HT1080 (cell line): ENCODE measurements at regions not wholly inside any gene's neighbourhood (a gene's known extent, or its start where the extent isn't known, plus 50 kb on each side); places are given as distances from the start of the nearest gene placed in this dataset.
"Not testable (repeated sequence)": the region's sequence is repeated elsewhere in the genome, so short reads cannot be mapped to it uniquely, and the experiment has no call there.

Experiments
- DNase-seq: peaks from one replicate; pipeline ENCODE4 v3.0.0-alpha.2; 2015; ENCODE audit warnings: low read depth

DNA sequence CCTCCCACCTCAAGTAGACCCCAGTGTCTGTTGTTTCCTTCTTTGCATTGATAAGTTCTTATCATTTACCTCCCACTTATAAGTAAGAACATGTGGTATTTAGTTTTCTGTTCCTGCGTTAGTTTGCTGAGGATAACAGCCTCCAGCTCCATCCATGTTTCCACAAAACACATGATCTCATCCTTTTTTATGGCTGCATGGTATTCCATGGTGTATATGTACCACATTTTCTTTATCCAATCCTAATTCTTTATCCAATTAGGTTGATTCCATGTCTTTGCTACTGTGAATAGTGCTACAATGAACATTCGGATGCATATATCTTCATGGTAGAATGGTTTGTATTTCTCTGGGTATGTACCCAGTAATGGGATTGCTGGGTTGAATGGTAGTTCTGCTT, 102.5 kb upstream of the UGP2 start:
- not testable (repeated sequence) for DNase-seq

- no peak for DNase-seq
Observed at GRCh38 chr2:63740020-63740419, 101.7 kb upstream of the UGP2 start.

GRCh38 chr2:63740943-63741342, 100.8 kb upstream of the UGP2 start:
- DNase-seq: no peak

DNA sequence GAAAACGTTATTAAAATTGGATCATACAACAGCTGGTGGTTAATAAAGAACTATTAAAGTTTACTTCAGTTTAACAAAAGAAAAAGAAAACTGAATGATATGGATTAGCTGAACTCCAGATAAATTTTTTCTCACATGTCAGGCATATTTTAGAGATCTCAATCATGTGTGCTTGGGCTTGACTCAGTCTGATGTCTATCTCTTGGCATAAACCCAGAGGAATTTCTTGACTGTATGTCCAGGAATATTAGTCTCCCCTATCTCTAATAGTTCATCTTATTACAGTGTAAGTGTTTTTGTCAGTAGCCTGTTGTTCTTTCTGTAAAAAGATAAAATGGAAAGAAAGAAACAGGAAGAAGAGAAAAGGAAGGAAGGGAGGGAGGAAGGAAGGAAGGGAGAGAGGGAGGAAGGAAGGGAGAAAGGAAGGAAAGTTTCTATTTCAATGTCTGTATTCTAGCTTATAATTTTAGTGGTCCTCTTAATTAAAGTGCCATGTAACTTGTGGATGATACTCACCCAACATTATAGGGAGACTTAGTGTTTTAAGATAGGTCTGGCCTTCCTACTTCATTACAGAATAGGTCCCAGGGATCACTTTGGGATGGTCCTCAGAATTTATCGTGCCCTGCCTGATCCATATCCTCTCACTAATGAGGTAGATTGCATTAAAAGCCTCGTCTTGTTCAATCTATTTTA, 99.7 kb upstream of the UGP2 start:
- no peak for DNase-seq

DNA sequence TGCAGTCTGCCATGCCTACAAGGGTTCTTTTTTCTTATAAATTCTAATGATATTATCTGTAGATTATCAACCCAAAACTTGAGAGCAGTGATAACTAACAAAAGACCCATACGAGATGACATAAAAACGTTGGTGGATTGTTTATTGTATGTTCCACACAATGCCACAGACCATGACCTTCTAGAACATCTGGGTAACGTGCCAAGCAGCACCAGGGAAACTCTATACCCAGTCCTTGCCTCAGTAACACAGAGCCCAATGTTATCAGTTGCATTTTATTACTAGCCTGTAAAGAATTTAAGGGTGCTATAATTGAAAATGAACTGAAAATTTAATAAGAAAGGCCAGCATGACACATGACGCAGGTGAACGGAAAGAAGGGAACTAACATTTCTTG, 99.1 kb upstream of the UGP2 start:
- no peak for DNase-seq

DNA sequence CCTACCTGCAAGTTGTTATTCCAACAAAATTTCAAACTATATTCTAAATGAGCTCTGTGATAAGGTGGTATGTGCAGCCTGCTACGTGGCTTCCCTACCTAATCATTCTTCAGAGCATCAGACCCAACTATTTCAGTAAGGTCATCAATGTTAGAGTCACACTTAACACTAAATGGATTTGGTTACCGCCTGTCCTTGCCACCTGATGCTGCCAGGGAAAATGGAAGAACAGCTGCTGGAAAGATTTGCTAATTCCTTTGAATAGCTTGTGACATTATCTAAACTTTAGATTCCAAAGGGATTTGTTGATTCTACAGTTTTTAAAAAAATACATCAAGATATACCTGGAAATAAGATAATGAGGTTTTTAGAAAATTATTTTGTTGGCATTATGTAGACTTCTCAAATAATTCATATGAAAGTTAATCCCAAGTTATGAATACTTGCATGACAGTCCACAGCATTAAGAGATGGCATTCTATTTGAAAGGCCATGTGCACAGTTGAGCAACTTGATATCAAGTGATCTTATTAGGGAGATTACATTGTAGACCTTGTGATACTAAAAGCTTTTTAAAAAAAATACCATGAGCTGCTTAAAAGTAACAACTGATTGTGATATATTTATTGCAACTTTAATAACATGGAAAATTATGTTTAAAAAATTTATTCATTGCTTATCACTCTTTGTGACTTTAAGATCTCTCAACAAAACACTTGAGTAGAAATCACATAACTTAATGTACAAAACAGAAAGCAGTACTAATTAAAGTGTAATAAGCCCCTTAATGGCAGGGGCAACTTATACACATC, 98.3 kb upstream of the UGP2 start:
- no peak for DNase-seq

- no peak for DNase-seq
Observed at GRCh38 chr2:63743982-63744966, 97.4 kb upstream of the UGP2 start.

- DNase-seq: not testable (repeated sequence)
Observed at GRCh38 chr2:63746548-63746947, 95.1 kb upstream of the UGP2 start.

DNA sequence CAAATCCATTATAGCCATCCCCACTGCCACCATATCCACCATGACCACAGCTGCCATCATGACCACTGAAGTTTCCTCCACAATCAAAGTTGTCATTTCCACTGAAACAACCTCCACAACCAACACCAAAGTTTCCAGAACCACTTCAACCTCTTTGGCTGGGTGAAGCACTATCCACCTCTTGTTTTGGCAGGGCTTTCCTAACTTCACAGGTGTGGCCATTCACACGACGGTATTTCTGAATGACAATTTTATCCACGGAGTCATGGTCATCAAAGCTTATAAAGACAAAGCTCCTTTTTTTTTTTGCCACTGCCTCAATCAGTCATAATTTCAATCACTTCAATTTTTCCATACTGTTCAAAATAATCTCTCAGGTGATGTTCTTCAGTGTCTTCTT, 89.8 kb upstream of the UGP2 start:
- no peak for DNase-seq

- no peak for DNase-seq
Observed at GRCh38 chr2:63755216-63755615, 86.5 kb upstream of the UGP2 start.

GRCh38 chr2:63755965-63756364, 85.7 kb upstream of the UGP2 start:
- peak; percentile 4 for DNase-seq

DNA sequence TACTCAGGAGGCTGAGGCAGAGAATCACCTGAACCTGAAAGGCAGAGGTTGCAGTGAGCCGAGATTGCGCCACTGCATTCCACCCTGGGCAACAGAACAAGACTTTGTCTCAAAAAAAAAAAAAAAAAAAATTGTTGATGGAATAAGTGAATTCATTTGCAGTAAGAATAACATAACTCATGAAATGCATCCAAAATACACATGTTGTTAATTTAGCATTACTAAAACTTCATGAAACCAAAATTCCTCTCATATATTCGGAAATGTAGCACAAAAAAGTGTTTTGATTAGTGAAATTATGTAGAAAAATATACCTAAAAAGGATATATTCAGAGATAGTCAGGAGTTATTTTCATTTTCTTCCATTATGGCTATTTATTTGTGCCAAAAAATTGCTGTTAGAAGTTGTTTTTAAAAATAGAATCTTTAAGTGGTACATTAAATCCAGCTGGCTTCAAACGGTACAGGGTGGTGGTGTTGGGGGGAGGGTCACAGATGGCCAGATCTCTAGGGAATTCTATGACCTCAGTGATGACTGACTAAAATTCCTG, 78.2 kb upstream of the UGP2 start:
- no peak for DNase-seq

DNA sequence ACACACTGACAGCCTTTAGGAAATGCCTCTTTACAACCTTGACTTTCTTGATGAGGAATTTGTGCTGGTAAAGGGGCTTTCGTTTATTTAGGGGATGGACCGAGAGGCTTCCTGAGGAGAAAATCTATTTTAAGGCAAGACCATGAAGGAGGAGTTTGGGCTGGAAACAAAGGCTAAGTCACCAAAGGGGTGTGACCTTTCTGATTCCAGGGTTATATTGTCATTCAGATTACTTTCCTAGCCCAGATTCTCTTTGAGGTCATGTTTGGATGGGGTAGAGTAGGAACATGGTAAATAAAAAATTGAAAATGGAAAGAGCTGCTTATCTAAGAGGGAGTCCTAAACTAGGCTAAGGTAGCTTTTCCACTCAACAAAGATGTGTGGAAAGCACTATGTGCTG, 77.1 kb upstream of the UGP2 start:
- no peak for DNase-seq

- DNase-seq: no peak
Observed at GRCh38 chr2:63765117-63765516, 76.6 kb upstream of the UGP2 start.

DNA sequence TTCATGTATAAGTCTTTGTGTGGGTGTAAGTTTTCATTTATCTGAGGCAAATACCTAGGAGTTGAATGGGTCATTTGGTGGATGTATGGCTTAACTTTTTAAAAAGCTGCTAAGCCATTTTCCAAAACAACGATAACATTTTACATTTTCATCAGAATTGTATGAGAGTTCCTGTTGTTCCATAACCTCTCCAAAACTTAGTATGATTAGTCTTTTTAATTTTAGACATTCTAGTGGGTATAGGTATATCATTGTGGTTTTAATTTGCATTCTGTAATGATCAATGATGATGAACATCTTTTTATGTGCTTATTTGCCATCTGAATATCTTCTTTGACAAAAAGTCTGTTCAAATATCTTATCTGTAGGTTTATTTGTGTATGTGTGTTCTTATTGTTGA, 74.4 kb upstream of the UGP2 start:
- DNase-seq: no peak

GRCh38 chr2:63768051-63768450, 73.6 kb upstream of the UGP2 start:
- no peak for DNase-seq

DNA sequence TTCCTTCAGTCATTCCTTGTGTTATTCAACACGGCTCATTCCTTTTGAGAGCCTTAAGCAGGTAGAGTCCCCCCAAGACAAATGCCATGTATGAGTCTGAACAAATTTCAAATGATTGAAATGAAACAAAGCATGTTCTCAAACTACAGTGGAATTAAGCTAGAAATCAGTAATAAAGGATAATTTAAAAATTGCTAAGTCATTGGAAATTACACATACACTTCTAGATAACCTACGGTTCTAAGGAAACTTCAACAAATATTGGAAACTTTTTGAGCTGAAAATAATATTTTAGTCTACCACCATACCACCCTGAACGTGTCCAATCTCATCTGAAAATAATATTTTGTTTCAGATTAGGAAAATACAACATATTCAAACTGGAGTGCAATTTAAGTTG, 71.8 kb upstream of the UGP2 start:
- DNase-seq: no peak

DNA sequence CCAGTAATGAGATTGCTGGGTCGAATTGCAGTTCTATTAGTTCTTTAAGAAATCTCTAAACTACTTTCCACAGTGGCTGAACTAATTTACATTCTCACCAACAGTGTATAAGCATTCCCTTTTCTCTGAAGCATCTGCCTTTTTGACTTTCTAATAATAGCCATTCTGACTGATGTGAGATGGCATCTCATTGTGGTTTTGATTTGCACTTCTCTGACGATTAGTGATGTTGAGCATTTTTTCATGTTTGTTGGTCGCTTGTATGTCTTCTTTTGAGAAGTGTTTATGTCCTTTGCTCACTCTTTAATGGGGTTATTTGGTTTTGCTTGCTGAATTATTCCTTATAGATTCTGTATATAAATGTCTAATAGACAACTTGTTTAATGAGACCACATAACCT, 69.6 kb upstream of the UGP2 start:
- DNase-seq: no peak

DNA sequence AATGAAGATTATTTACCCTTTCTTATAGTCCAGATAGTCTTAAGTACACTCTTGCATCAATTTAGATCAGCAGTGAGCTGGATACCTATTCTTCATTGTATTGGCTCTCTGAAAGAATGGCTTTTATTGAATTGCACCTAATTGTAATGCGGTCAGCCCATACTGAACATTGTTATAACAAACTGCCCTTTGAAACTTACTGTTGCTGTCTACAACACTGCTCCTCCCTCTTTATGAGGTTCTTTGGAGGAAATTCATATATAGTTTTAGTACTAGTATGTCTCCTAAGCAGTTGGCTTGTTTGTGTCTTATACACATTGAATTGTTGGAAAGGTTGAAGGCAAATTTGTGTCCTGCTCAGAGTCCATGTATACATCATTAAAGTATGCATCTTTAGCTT, 66.5 kb upstream of the UGP2 start:
- no peak for DNase-seq

DNA sequence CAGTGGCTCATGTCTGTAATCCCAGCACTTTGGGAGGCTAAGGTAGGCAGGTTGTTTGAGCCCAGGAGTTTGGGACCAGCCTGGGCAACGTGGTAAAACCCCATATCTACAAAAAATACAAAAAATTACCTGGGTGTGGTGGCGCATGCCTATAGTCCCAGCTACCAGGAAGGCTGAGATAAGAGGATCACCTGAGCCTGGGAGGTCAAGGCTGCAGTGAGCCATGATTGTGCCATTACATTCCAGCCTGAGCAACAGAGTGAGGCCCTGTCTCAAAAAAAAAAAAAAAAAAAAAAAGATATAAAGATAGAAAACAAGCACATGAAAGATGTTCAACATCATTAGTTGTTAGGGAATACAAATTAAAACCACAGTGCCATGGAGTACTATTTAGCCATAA, 65.3 kb upstream of the UGP2 start:
- DNase-seq: no peak

- DNase-seq: no peak
Observed at GRCh38 chr2:63777816-63778215, 63.9 kb upstream of the UGP2 start.

GRCh38 chr2:63778391-63778790, 63.3 kb upstream of the UGP2 start:
- DNase-seq: no peak
